ENCODE measurements at regions not wholly inside any gene's neighbourhood (a gene's known extent, or its start where the extent isn't known, plus 50 kb on each side); places are given as distances from the start of the nearest gene placed in this dataset.

GRCh38 chr12:93297536-93297935 lies 80.2 kb upstream of the NUDT4 start:
- H3K4me1 ChIP-seq (ENCODE audit: control insufficient read depth, insufficient read depth, low read length), result 0 out of 2 replicates have a peak, but pooled peaks cover 1% of the 10 kb centered on the region
- WGBS, 2 experiments (ENCODE audit: extremely low coverage in 2 of 2, insufficient read length in 1 of 2), result no CpG with 5 or more reads among the region's 2 CpGs
- no peak overlapping the region for H3K4ac ChIP-seq (ENCODE audit: low read depth, low read length)
- no peak overlapping the region for H2AK5ac ChIP-seq (ENCODE audit: low read depth, low read length)
- H2BK120ac ChIP-seq (ENCODE audit: low read depth, low read length), result no peak overlapping the region
- DNase-seq, result no peak
- H3K27ac ChIP-seq (ENCODE audit: insufficient read depth, low read length), result no peak overlapping the region
- H2BK5ac ChIP-seq (ENCODE audit: low read depth, low read length, poor library complexity, severe bottlenecking), result no peak overlapping the region
- H4K8ac ChIP-seq (ENCODE audit: low read depth in 2 of 2, low read length in 2 of 2), result no peak overlapping the region
- POLR2A ChIA-PET (ENCODE audit: unreplicated experiment), result no interaction called here
- H4K91ac ChIP-seq (ENCODE audit: insufficient read depth, low read depth, low read length), result no peak overlapping the region
- intact Hi-C loops (cut with micrococcal nuclease) (no loop called here), dilution Hi-C loops (cut with HindIII; ENCODE audit: low sequenced_read_pairs, unreplicated experiment) (no loop called here), in situ Hi-C loops (cut with MboI; ENCODE audit: low sequenced_read_pairs) (no loop called here)
- H3K23ac ChIP-seq (ENCODE audit: low read depth, low read length), result no peak overlapping the region
- no peak for ATAC-seq (ENCODE audit: low read depth)
- no peak overlapping the region for H2BK20ac ChIP-seq (ENCODE audit: low read depth, low read length)
- H3K79me1 ChIP-seq (ENCODE audit: low read depth in 1 of 2, low read length in 2 of 2), result no peaks in the 10 kb centered on the region
- no peaks in the 10 kb centered on the region for H3K9me1 ChIP-seq (ENCODE audit: insufficient read depth, low read length)
- no peak overlapping the region for H4K5ac ChIP-seq (ENCODE audit: low read depth, low read length)
- CTCF ChIA-PET, result interaction anchor here (0.6 kb wide), 1 partner anchor 20 kb away, joined by 3 read pairs; no protein-coding TSS in a partner anchor
- no peak overlapping the region for H3K9ac ChIP-seq (ENCODE audit: low read depth, low read length)
- H4K20me1 ChIP-seq (ENCODE audit: insufficient read depth, low read length), result no peaks in the 10 kb centered on the region
- H3K18ac ChIP-seq (ENCODE audit: low read depth, low read length), result no peak overlapping the region
- H2BK15ac ChIP-seq (ENCODE audit: low read depth, low read length), result no peak overlapping the region
- BruUV-seq (replicated peaks), result no TSS peak
- no peaks in the 10 kb centered on the region for H3K9me3 ChIP-seq (ENCODE audit: control insufficient read depth, insufficient read depth, low read length)
- H3K4me2 ChIP-seq (ENCODE audit: low read depth, low read length), result no peak overlapping the region
- no peak overlapping the region for H3K56ac ChIP-seq (ENCODE audit: extremely low read depth, insufficient read depth, low read length)
- H3K4me3 ChIP-seq (ENCODE audit: insufficient read depth, low read depth, low read length), result no peak overlapping the region
- no peak overlapping the region for H2AK9ac ChIP-seq (replicated peaks; ENCODE audit: low read depth, low read length, poor library complexity)
- no peak overlapping the region for H3K14ac ChIP-seq (replicated peaks; ENCODE audit: low read depth, low read length)
- H3K36me3 ChIP-seq (ENCODE audit: control insufficient read depth, insufficient read depth, low read length), result no peaks in the 10 kb centered on the region
- H3K27me3 ChIP-seq (ENCODE audit: control insufficient read depth, insufficient read depth, low read length), result no peaks in the 10 kb centered on the region
- no peak overlapping the region for H2AFZ ChIP-seq (replicated peaks; ENCODE audit: low read length, poor library complexity)
- TF ChIP-seq MXI1 (IDR thresholded peaks at IDR 0.05; ENCODE audit: borderline replicate concordance, low read depth, low read length), result no peak
- TF ChIP-seq ELK1 (IDR thresholded peaks at IDR 0.05; ENCODE audit: borderline replicate concordance, low read depth, low read length), result no peak
- no peak for TF ChIP-seq POLR2A (IDR thresholded peaks at IDR 0.05; ENCODE audit: low read depth, low read length)

Data from IMR-90 (cell line).